DOHH2 (cell line): ENCODE measurements at regions not wholly inside any gene's neighbourhood (a gene's known extent, or its start where the extent isn't known, plus 50 kb on each side); places are given as distances from the start of the nearest gene placed in this dataset.

Experiments used
- H3F3A ChIP-seq: fragments of 200-600 bp; sonication (generic), shearing (Covaris generic); 2 replicates; pipeline ENCODE4 v1.6.0; 2016; ENCODE audit warnings: antibody characterized with exemption, mild to moderate bottlenecking; ENCODE audit not compliant: control insufficient read depth, insufficient read depth
- H3K27ac ChIP-seq: fragments of 200-600 bp; sonication (generic); 2 replicates; pipeline ENCODE4 v1.5.1; 2014; ENCODE audit warnings: low read depth, mild to moderate bottlenecking, low read length, moderate library complexity
- H3K27me3 ChIP-seq: fragments of 200-600 bp; sonication (generic); 2 replicates; pipeline ENCODE4 v1.6.1; 2014; ENCODE audit warnings: mild to moderate bottlenecking, low read length, mixed read lengths; ENCODE audit not compliant: control insufficient read depth
- H3K36me3 ChIP-seq: fragments of 200-600 bp; sonication (generic); 2 replicates; pipeline ENCODE4 v1.6.1; 2014; ENCODE audit warnings: mild to moderate bottlenecking, low read length, moderate library complexity, mixed read lengths; ENCODE audit not compliant: control insufficient read depth
- H3K4me1 ChIP-seq: fragments of 200-600 bp; sonication (generic); 2 replicates; pipeline ENCODE4 v1.6.1; 2014; ENCODE audit warnings: mild to moderate bottlenecking, low read length, mixed read lengths; ENCODE audit not compliant: control insufficient read depth
- H3K4me2 ChIP-seq: fragments of 200-600 bp; sonication (generic); 2 replicates; pipeline ENCODE4 v1.6.0; 2014; ENCODE audit warnings: mild to moderate bottlenecking, low read length, moderate library complexity
- H3K4me3 ChIP-seq: fragments of 200-600 bp; sonication (generic); 2 replicates; pipeline ENCODE4 v1.5.1; 2014; ENCODE audit warnings: mild to moderate bottlenecking, low read length, mixed read lengths
- H3K79me2 ChIP-seq: fragments of 200-600 bp; sonication (generic); 2 replicates; pipeline ENCODE4 v1.6.1; 2014; ENCODE audit warnings: mild to moderate bottlenecking, low read length, mixed read lengths; ENCODE audit not compliant: control insufficient read depth
- H3K9me2 ChIP-seq: fragments of 200-600 bp; sonication (generic); replicated peaks from 2 replicates; pipeline ENCODE4 v1.6.1; 2014; ENCODE audit warnings: mild to moderate bottlenecking, low read length, mixed read lengths; ENCODE audit not compliant: control insufficient read depth
- H3K9me3 ChIP-seq: fragments of 200-600 bp; sonication (generic); 2 replicates; pipeline ENCODE4 v1.6.1; 2014; ENCODE audit warnings: antibody characterized with exemption, low read length, mixed read lengths; ENCODE audit not compliant: control insufficient read depth, insufficient read depth
- H4K20me1 ChIP-seq: fragments of 200-600 bp; sonication (generic); 2 replicates; pipeline ENCODE4 v1.6.0; 2014; ENCODE audit warnings: low read depth, mild to moderate bottlenecking, antibody characterized with exemption, low read length, moderate library complexity; ENCODE audit not compliant: control insufficient read depth, insufficient read depth
- CTCF ChIP-seq: fragments of 200-600 bp; sonication (generic); IDR thresholded peaks from one replicate; pipeline ENCODE4 v1.5.1; 2014; ENCODE audit warnings: antibody characterized with exemption, mild to moderate bottlenecking, low read depth, low read length; ENCODE audit not compliant: poor library complexity, severe bottlenecking
- EZH2phosphoT487 ChIP-seq: fragments of 200-600 bp; sonication (generic); IDR thresholded peaks from 2 replicates; pipeline ENCODE4 v1.6.1; 2017; ENCODE audit warnings: borderline replicate concordance, mild to moderate bottlenecking, antibody characterized with exemption, low read length, moderate library complexity, mixed read lengths

GRCh38 chrX:82081027-82081426 lies 879.1 kb downstream of the SH3BGRL start:
- Histone ChIP-seq H3K4me3 (no peak overlapping the region), H3K27ac (no peak overlapping the region), H3K79me2 (no peaks in the 10 kb centered on the region), H3K4me1 (no peaks in the 10 kb centered on the region), H3K9me3 (no peaks in the 10 kb centered on the region), H3K9me2 (no peaks in the 10 kb centered on the region), H3F3A (no peaks in the 10 kb centered on the region), H3K4me2 (no peak overlapping the region), H3K36me3 (no peaks in the 10 kb centered on the region), H3K27me3 (no peaks in the 10 kb centered on the region), H4K20me1 (no peaks in the 10 kb centered on the region)
- TF ChIP-seq CTCF (no peak), EZH2phosphoT487 (no peak)

DNA sequence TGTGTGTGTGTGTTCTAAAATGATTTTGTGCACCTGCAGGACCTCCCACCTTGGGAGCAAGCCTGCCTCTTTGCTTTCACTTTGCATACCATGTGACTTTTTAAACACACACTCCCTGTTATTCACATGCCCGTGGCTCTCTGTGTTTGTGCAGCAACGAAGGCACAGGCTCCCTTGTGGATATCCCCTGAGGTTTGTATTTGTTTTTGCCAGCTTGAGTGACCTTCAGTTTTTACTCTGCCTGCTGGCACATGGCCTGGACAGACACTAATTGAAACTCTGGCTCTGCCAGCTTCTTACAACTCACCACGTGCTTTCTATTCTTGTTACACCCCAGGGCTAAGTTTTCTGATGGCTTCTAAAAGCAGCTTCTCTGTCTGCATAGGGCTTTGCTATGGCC lies 885.8 kb downstream of the SH3BGRL start:
- Histone ChIP-seq H4K20me1 (no peaks in the 10 kb centered on the region), H3K36me3 (no peaks in the 10 kb centered on the region), H3K9me2 (no peaks in the 10 kb centered on the region), H3F3A (no peaks in the 10 kb centered on the region), H3K4me3 (no peak overlapping the region), H3K4me2 (no peak overlapping the region), H3K79me2 (no peaks in the 10 kb centered on the region), H3K4me1 (no peaks in the 10 kb centered on the region), H3K27me3 (no peaks in the 10 kb centered on the region), H3K9me3 (no peaks in the 10 kb centered on the region), H3K27ac (no peak overlapping the region)
- TF ChIP-seq EZH2phosphoT487 (no peak), CTCF (no peak)

DNA sequence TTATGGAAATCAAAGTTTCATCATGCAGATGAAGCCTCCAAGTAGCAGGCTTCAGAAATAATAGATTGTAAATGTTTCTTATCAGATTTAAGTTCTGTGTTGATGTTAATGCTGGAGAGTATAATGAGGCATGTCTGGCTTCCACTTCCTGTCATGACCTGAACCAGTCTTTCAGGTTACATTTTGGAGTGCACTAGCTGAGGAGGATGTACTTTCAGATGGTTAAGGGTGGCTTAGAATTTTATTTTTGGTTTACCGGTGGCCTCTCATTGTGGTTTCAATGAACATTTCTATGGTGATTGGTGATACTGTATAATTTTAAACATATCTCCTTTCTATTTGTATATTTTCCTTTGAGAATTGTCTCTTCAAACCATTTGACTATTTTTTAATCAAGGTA lies 890.4 kb downstream of the SH3BGRL start:
- no peaks in the 10 kb centered on the region for H3F3A ChIP-seq
- no peaks in the 10 kb centered on the region for H3K4me1 ChIP-seq
- H3K4me3 ChIP-seq: no peak overlapping the region
- TF ChIP-seq EZH2phosphoT487 (no peak), CTCF (no peak)
- H3K9me2 ChIP-seq: no peaks in the 10 kb centered on the region
- no peaks in the 10 kb centered on the region for H4K20me1 ChIP-seq
- no peak overlapping the region for H3K27ac ChIP-seq
- H3K79me2 ChIP-seq: no peaks in the 10 kb centered on the region
- no peak overlapping the region for H3K4me2 ChIP-seq
- H3K36me3 ChIP-seq: no peaks in the 10 kb centered on the region
- H3K9me3 ChIP-seq: no peaks in the 10 kb centered on the region
- no peaks in the 10 kb centered on the region for H3K27me3 ChIP-seq

DNA sequence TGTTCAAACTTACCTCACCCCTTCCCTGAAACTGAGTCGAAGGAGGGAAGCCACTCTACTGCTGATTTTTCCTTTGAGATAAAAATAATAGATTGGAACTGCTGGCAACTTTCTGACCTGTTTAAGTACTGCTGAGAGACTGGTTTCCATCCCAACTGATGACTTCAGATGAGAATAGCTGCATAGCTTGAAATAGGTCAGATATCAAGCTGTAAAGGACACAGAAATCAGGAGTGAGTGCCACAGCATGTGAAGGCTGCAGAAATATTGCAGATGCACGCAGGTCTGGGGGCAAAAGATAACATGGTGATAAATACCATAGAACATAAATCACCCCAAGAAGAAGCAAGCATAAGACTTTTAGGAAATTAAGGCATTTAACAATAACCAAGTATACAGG lies 923.2 kb downstream of the SH3BGRL start:
- Histone ChIP-seq H3K9me2 (no peaks in the 10 kb centered on the region), H3K4me1 (no peaks in the 10 kb centered on the region), H3K79me2 (no peaks in the 10 kb centered on the region), H3K9me3 (no peaks in the 10 kb centered on the region), H3K27ac (no peak overlapping the region), H3K36me3 (no peaks in the 10 kb centered on the region), H3K27me3 (no peaks in the 10 kb centered on the region), H3F3A (no peaks in the 10 kb centered on the region), H3K4me2 (no peak overlapping the region), H3K4me3 (no peak overlapping the region), H4K20me1 (no peaks in the 10 kb centered on the region)
- no peak for TF ChIP-seq CTCF
- no peak for TF ChIP-seq EZH2phosphoT487
